ENCODE measurements at regions not wholly inside any gene's neighbourhood (a gene's known extent, or its start where the extent isn't known, plus 50 kb on each side); places are given as distances from the start of the nearest gene placed in this dataset.

- Histone ChIP-seq H3K9me3 (ENCODE audit: insufficient read depth, low read depth, low read length) (no peaks in the 10 kb centered on the region), H3K9ac (ENCODE audit: low read length) (no peak overlapping the region), H3K4me1 (ENCODE audit: insufficient read depth, low read length) (peaks cover 9% of the 10 kb centered on the region), H4K20me1 (ENCODE audit: insufficient read depth, low read length) (no peaks in the 10 kb centered on the region), H3K36me3 (ENCODE audit: insufficient read depth, low read length) (no peaks in the 10 kb centered on the region), H3K27ac (ENCODE audit: low read depth, low read length) (no peak overlapping the region), H3K27me3 (ENCODE audit: insufficient read depth, low read length) (no peaks in the 10 kb centered on the region), H3K79me2 (ENCODE audit: insufficient read depth, low read length) (no peaks in the 10 kb centered on the region), H2AFZ (ENCODE audit: low read depth, low read length) (peak overlapping the region; percentile 26), H3K4me3 (ENCODE audit: insufficient read depth, low read depth, low read length) (no peak overlapping the region), H3K4me2 (ENCODE audit: low read length) (no peak overlapping the region)
- H3K36me3 Mint-ChIP-seq (ENCODE audit: low read depth, unreplicated experiment): no peaks in the 10 kb centered on the region
- no peaks in the 10 kb centered on the region for H3K27me3 Mint-ChIP-seq (ENCODE audit: low read depth, unreplicated experiment)
- TF ChIP-seq EZH2 (IDR thresholded peaks at IDR 0.05; ENCODE audit: insufficient read depth, low read length) (no peak), CTCF (IDR thresholded peaks at IDR 0.05; ENCODE audit: insufficient read depth, low read depth, low read length) (no peak)
- H3K4me1 Mint-ChIP-seq (ENCODE audit: low read depth, unreplicated experiment): peaks cover 17% of the 10 kb centered on the region
- no peak overlapping the region for H3K27ac Mint-ChIP-seq (ENCODE audit: unreplicated experiment)
- FAIRE-seq: no peak
- no peak for DNase-seq (ENCODE audit: low read depth)
- peaks cover 2% of the 10 kb centered on the region for H3K9me3 Mint-ChIP-seq (ENCODE audit: unreplicated experiment)
- no peak overlapping the region for H3K4me3 Mint-ChIP-seq (ENCODE audit: unreplicated experiment)
Measured at GRCh38 chr18:55795101-55795669, 207.2 kb upstream of the TCF4 start.

- Histone ChIP-seq H3K36me3 (ENCODE audit: insufficient read depth, low read length) (no peaks in the 10 kb centered on the region), H3K4me2 (ENCODE audit: low read length) (no peak overlapping the region), H3K79me2 (ENCODE audit: insufficient read depth, low read length) (no peaks in the 10 kb centered on the region), H3K4me1 (ENCODE audit: insufficient read depth, low read length) (peaks cover 15% of the 10 kb centered on the region), H3K9me3 (ENCODE audit: insufficient read depth, low read depth, low read length) (no peaks in the 10 kb centered on the region), H3K27me3 (ENCODE audit: insufficient read depth, low read length) (no peaks in the 10 kb centered on the region), H4K20me1 (ENCODE audit: insufficient read depth, low read length) (no peaks in the 10 kb centered on the region), H2AFZ (ENCODE audit: low read depth, low read length) (peak overlapping the region; percentile 26), H3K27ac (ENCODE audit: low read depth, low read length) (no peak overlapping the region), H3K4me3 (ENCODE audit: insufficient read depth, low read depth, low read length) (no peak overlapping the region), H3K9ac (ENCODE audit: low read length) (no peak overlapping the region)
- DNase-seq (ENCODE audit: low read depth) (peak; percentile 49), FAIRE-seq (peak; percentile 52)
- Mint-ChIP-seq H3K36me3 (ENCODE audit: low read depth, unreplicated experiment) (no peaks in the 10 kb centered on the region), H3K27ac (ENCODE audit: unreplicated experiment) (no peak overlapping the region), H3K9me3 (ENCODE audit: unreplicated experiment) (peaks cover 2% of the 10 kb centered on the region), H3K4me1 (ENCODE audit: low read depth, unreplicated experiment) (peaks cover 23% of the 10 kb centered on the region), H3K27me3 (ENCODE audit: low read depth, unreplicated experiment) (no peaks in the 10 kb centered on the region), H3K4me3 (ENCODE audit: unreplicated experiment) (no peak overlapping the region)
- TF ChIP-seq CTCF (IDR thresholded peaks at IDR 0.05; ENCODE audit: insufficient read depth, low read depth, low read length): no peak
- TF ChIP-seq EZH2 (IDR thresholded peaks at IDR 0.05; ENCODE audit: insufficient read depth, low read length): no peak
Measured at GRCh38 chr18:55794288-55795052, 206.5 kb upstream of the TCF4 start.

- H3K9me3 ChIP-seq (ENCODE audit: insufficient read depth, low read depth, low read length): no peaks in the 10 kb centered on the region
- peaks cover 18% of the 10 kb centered on the region for H3K4me1 ChIP-seq (ENCODE audit: insufficient read depth, low read length)
- H3K27ac Mint-ChIP-seq (ENCODE audit: unreplicated experiment): peak overlapping the region; percentile 99
- H2AFZ ChIP-seq (ENCODE audit: low read depth, low read length): no peak overlapping the region
- no peaks in the 10 kb centered on the region for H3K36me3 Mint-ChIP-seq (ENCODE audit: low read depth, unreplicated experiment)
- no peak for FAIRE-seq
- no peaks in the 10 kb centered on the region for H3K79me2 ChIP-seq (ENCODE audit: insufficient read depth, low read length)
- H3K27me3 Mint-ChIP-seq (ENCODE audit: low read depth, unreplicated experiment): no peaks in the 10 kb centered on the region
- no peak overlapping the region for H3K4me3 ChIP-seq (ENCODE audit: insufficient read depth, low read depth, low read length)
- H3K4me3 Mint-ChIP-seq (ENCODE audit: unreplicated experiment): no peak overlapping the region
- peak overlapping the region; percentile 58 for H3K9ac ChIP-seq (ENCODE audit: low read length)
- peaks cover 6% of the 10 kb centered on the region for H3K9me3 Mint-ChIP-seq (ENCODE audit: unreplicated experiment)
- no peaks in the 10 kb centered on the region for H4K20me1 ChIP-seq (ENCODE audit: insufficient read depth, low read length)
- no peaks in the 10 kb centered on the region for H3K36me3 ChIP-seq (ENCODE audit: insufficient read depth, low read length)
- DNase-seq (ENCODE audit: low read depth): peak; percentile 96
- peaks cover 37% of the 10 kb centered on the region for H3K4me1 Mint-ChIP-seq (ENCODE audit: low read depth, unreplicated experiment)
- H3K27me3 ChIP-seq (ENCODE audit: insufficient read depth, low read length): no peaks in the 10 kb centered on the region
- H3K27ac ChIP-seq (ENCODE audit: low read depth, low read length): peak overlapping the region; percentile 90
- TF ChIP-seq CTCF (IDR thresholded peaks at IDR 0.05; ENCODE audit: insufficient read depth, low read depth, low read length) (no peak), EZH2 (IDR thresholded peaks at IDR 0.05; ENCODE audit: insufficient read depth, low read length) (no peak)
- H3K4me2 ChIP-seq (ENCODE audit: low read length): peak overlapping the region; percentile 54
Measured at GRCh38 chr18:55790296-55790695, 202.3 kb upstream of the TCF4 start.
